Fibroblast of the aortic adventitia (primary cell): ENCODE measurements at regions not wholly inside any gene's neighbourhood (a gene's known extent, or its start where the extent isn't known, plus 50 kb on each side); places are given as distances from the start of the nearest gene placed in this dataset.
A peak's percentile ranks its signal among the peaks of the same experiment; 100 is the strongest.

Experiments
- DNase-seq: peaks from one replicate; pipeline ENCODE4 v3.0.0-alpha.2; 2010; ENCODE audit warnings: low read depth
- H3K4me3 ChIP-seq: 2 replicates; pipeline ENCODE4 v1.5.1; 2011; ENCODE audit warnings: low read depth, mild to moderate bottlenecking, control low read depth, low read length, moderate library complexity
- CTCF ChIP-seq: IDR thresholded peaks from 2 replicates; pipeline ENCODE4 v1.5.1; 2011; ENCODE audit warnings: mild to moderate bottlenecking, low read length, control low read depth, inconsistent platforms; ENCODE audit not compliant: insufficient read depth

- peak; percentile 45 for DNase-seq
- no peak overlapping the region for H3K4me3 ChIP-seq
- no peak for TF ChIP-seq CTCF
These were observed 50.7 kb upstream of the ARL15 start for GRCh38 chr5:54360925-54361662.
